ENCODE measurements at regions not wholly inside any gene's neighbourhood (a gene's known extent, or its start where the extent isn't known, plus 50 kb on each side); places are given as distances from the start of the nearest gene placed in this dataset.

DNA sequence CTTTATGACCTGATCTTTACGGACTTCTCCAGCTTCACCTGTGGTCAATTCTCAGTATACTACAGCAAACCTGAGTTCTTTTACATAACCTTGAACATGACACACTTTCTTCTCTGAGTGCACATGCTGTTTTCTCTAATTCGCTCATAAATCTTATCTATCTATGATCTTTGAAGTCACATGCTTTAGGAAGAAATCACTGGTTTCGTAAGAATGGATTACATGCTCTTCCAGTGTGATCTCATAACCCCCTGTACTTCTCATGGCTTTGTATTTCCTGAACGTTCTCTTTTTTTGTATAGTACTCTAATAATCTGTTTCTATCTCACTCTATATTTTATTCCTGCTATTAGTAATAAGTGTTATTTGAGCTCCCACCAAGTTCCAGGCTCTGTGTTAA is 1165.2 kb downstream of the TBL1XR1 start:
- TF ChIP-seq, protein P1, sequence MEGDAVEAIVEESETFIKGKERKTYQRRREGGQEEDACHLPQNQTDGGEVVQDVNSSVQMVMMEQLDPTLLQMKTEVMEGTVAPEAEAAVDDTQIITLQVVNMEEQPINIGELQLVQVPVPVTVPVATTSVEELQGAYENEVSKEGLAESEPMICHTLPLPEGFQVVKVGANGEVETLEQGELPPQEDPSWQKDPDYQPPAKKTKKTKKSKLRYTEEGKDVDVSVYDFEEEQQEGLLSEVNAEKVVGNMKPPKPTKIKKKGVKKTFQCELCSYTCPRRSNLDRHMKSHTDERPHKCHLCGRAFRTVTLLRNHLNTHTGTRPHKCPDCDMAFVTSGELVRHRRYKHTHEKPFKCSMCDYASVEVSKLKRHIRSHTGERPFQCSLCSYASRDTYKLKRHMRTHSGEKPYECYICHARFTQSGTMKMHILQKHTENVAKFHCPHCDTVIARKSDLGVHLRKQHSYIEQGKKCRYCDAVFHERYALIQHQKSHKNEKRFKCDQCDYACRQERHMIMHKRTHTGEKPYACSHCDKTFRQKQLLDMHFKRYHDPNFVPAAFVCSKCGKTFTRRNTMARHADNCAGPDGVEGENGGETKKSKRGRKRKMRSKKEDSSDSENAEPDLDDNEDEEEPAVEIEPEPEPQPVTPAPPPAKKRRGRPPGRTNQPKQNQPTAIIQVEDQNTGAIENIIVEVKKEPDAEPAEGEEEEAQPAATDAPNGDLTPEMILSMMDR (IDR thresholded peaks at IDR 0.05 in 2 of 3, conservative IDR thresholded peaks at IDR 0.05 in 1 of 3; ENCODE audit: insufficient read depth in 2 of 3, low read depth in 1 of 3, low read length in 3 of 3): no peak
- TF ChIP-seq RAD21 (CRISPR knock-in tag; conservative IDR thresholded peaks at IDR 0.05 in 1 of 2, IDR thresholded peaks at IDR 0.05 in 1 of 2) (no peak), NFRKB (IDR thresholded peaks at IDR 0.05; ENCODE audit: low read depth) (no peak), LEF1 (IDR thresholded peaks at IDR 0.05) (no peak), EP400 (IDR thresholded peaks at IDR 0.05) (no peak), MAZ (CRISPR knock-in tag; conservative IDR thresholded peaks at IDR 0.05 in 1 of 2, IDR thresholded peaks at IDR 0.05 in 1 of 2) (no peak)

Measured in K562 (cell line).